Psoas muscle (tissue), 7 donors: ENCODE measurements at regions not wholly inside any gene's neighbourhood (a gene's known extent, or its start where the extent isn't known, plus 50 kb on each side); places are given as distances from the start of the nearest gene placed in this dataset.

Source experiments
- ATAC-seq, 4 donors: fragments of 200-7000 bp; cut with Tn5 transposase; one replicate each; pipeline ENCODE4 v1.9.1; 2020; ENCODE audit warnings: moderate library complexity in 3 of 4, mild to moderate bottlenecking in 2 of 4
- DNase-seq, 2 donors: peaks; one replicate each; pipeline ENCODE4 v3.0.0-alpha.2; 2020
- H3K27ac ChIP-seq: fragments of 200-600 bp; one replicate; pipeline ENCODE4 v1.8.0; 2022
- H3K27me3 ChIP-seq, 3 donors: fragments of 200-600 bp in 1 of 3; one replicate each; pipeline versions ENCODE4 v1.6.1 to v1.8.0; 2013 to 2022; ENCODE audit warnings: low read length in 2 of 3, mild to moderate bottlenecking in 2 of 3, moderate library complexity in 1 of 3; ENCODE audit not compliant: insufficient read depth in 3 of 3
- H3K36me3 ChIP-seq, 2 donors: fragments of 200-600 bp in 1 of 2; one replicate each; pipeline versions ENCODE4 v1.6.1 to v1.8.0; 2013 to 2022; ENCODE audit warnings: low read depth in 1 of 2, mild to moderate bottlenecking in 1 of 2, moderate library complexity in 1 of 2; ENCODE audit not compliant: insufficient read depth in 1 of 2
- H3K4me1 ChIP-seq: fragments of 200-600 bp; one replicate; pipeline ENCODE4 v1.8.0; 2022
- H3K4me3 ChIP-seq: fragments of 200-600 bp; one replicate; pipeline ENCODE4 v1.8.0; 2022; ENCODE audit warnings: mild to moderate bottlenecking
- H3K9me3 ChIP-seq: fragments of 200-600 bp; one replicate; pipeline ENCODE4 v1.8.0; 2022
- WGBS, 3 donors: extraction: QIAGEN DNeasy Blood & Tissue Kit; methylation state at CpG; one replicate each; pipeline versions ENCODE4 v1.1.6 to v1.1.7; 2013; 5-methylcytosine and 5-hydroxymethylcytosine counted together
- intact Hi-C, 2 donors: fragments of 100-400 bp; cut with DNase I; formaldehyde crosslinking; loops; one replicate each; pipeline versions ENCODE4 v1.11.0 to v1.14.2; 2022
- TF ChIP-seq, protein P1 (sequence below): fragments of 200-600 bp; IDR thresholded peaks from one replicate; pipeline ENCODE4 v1.8.0; 2022; ENCODE audit warnings: antibody characterized with exemption
- donor health status: healthy with polysubstance abuse.
- donor health status: DM: no; HTN: no; CAD: no; lungs with moderate emphysema.
- donor health status: Bipolar disorder and iron deficiency.
- donor health status: healthy.
- donor health status: DM: yes; HTN: yes; CAD: no.
- donor health status: DM: no; HTN: no; CAD: no.
- donor health status: DM: yes; HTN: yes; CAD: no.

DNA sequence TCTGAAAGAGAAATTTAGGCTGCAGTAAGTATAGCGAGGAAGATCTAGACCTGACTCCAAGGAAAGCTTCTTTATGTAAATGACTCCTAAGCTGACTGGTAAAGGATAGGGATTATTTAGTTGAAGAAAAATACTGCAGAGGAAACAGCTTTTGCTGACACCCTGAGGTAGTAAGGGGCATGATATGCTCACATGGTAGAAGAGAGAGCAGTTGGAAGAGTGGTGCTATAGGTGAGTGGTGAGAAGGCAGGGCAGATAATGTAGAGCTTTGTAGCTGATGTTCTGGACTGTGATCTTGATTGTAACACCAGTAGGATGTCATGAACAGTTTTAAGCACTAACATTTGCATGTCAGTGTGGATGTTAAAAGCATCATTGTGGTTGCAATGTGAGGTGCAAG lies 639.1 kb upstream of the SLC39A10 start:
- Histone ChIP-seq H3K4me1 (no peaks in the 10 kb centered on the region), H3K4me3 (no peak overlapping the region), H3K27ac (no peak overlapping the region), H3K36me3 (no peaks in the 10 kb centered on the region), H3K27me3 (no peaks in the 10 kb centered on the region), H3K9me3 (no peaks in the 10 kb centered on the region)
- DNase-seq (no peak), ATAC-seq (no peak)
- 95 to 98% (median 98%) methylated on average over 1 of the region's 1 CpG for WGBS, 3 donors
- TF ChIP-seq, protein P1, sequence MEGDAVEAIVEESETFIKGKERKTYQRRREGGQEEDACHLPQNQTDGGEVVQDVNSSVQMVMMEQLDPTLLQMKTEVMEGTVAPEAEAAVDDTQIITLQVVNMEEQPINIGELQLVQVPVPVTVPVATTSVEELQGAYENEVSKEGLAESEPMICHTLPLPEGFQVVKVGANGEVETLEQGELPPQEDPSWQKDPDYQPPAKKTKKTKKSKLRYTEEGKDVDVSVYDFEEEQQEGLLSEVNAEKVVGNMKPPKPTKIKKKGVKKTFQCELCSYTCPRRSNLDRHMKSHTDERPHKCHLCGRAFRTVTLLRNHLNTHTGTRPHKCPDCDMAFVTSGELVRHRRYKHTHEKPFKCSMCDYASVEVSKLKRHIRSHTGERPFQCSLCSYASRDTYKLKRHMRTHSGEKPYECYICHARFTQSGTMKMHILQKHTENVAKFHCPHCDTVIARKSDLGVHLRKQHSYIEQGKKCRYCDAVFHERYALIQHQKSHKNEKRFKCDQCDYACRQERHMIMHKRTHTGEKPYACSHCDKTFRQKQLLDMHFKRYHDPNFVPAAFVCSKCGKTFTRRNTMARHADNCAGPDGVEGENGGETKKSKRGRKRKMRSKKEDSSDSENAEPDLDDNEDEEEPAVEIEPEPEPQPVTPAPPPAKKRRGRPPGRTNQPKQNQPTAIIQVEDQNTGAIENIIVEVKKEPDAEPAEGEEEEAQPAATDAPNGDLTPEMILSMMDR = no peak
- intact Hi-C loops = no loop called here

DNA sequence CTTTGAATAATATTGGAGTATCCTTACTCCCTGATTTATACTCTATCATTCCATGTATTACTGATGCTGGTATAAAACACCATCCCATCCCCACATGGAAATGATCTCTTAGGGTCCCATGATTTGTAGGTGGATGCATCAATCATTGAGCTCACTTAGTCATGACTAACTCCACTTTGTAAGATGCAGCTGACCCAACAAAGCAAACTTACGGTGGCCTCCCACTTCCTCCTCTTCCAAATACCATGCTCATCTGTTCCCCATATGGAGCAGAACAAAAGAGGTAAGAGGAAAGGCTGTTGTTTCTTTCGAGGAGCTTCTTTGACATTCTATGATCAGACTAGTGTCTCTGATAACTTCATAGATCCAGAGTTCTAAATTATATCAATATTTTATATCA lies 640.2 kb upstream of the SLC39A10 start:
- ATAC-seq (no peak), DNase-seq (no peak)
- TF ChIP-seq, protein P1 = no peak
- WGBS, 3 donors = 70 to 74% (median 74%) methylated on average over 2 of the region's 2 CpGs
- no peaks in the 10 kb centered on the region for H3K9me3 ChIP-seq
- no peaks in the 10 kb centered on the region for H3K27me3 ChIP-seq
- no peaks in the 10 kb centered on the region for H3K4me1 ChIP-seq
- no peaks in the 10 kb centered on the region for H3K36me3 ChIP-seq
- no peak overlapping the region for H3K27ac ChIP-seq
- H3K4me3 ChIP-seq = no peak overlapping the region
- intact Hi-C loops = no loop called here

DNA sequence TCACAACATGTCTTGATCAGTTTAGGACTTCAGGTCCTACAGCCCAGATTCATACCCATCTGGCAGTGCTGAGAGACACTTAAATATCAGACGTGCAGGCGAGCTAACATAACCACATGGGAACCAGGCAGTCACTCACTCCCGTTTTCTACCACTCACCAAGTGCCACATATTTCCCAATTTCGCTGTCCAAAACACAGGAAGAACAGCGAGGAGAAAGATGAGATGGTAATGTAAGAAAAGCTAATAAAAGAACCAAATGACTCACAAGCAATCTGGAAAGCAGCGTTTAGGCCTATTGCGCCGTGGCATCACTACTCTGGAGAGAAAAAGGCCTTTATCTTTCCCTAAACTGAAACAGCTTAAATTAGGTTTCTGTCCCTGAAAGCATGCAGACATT lies 647.8 kb upstream of the SLC39A10 start:
- Histone ChIP-seq H3K4me1 (no peaks in the 10 kb centered on the region), H3K4me3 (no peak overlapping the region), H3K36me3 (no peaks in the 10 kb centered on the region), H3K9me3 (no peaks in the 10 kb centered on the region), H3K27ac (no peak overlapping the region), H3K27me3 (no peaks in the 10 kb centered on the region)
- TF ChIP-seq, protein P1 = no peak
- 32 to 45% (median 38%) methylated on average over 8 of the region's 8 CpGs for WGBS, 3 donors
- no peak for ATAC-seq
- intact Hi-C loops = no loop called here
- no peak for DNase-seq

DNA sequence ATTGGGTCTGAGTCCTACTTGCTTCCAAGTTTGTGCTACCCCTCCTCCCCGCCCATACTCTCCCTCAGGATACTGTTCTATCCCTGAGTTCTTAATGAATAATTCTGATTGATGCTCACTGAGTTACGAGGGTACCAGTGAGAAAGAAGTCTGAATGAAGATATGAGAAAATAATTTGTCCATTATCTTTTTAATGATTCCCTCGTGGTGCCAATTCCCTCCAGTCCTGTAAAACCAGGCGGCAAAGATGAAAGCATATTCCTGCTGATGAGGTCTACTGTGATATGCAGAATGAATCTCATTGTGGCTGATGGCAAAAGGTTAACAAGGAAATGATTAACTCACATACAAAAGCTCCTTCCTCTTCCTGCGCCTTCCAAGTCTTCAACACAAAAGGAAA lies 650.2 kb upstream of the SLC39A10 start:
- Histone ChIP-seq H3K4me1 (no peaks in the 10 kb centered on the region), H3K36me3 (no peaks in the 10 kb centered on the region), H3K9me3 (no peaks in the 10 kb centered on the region), H3K27ac (no peak overlapping the region), H3K4me3 (no peak overlapping the region), H3K27me3 (no peaks in the 10 kb centered on the region)
- ATAC-seq = no peak
- WGBS, 3 donors = 71 to 79% (median 79%) methylated on average over 5 of the region's 5 CpGs
- TF ChIP-seq, protein P1 = no peak
- intact Hi-C loops = no loop called here
- DNase-seq = no peak

DNA sequence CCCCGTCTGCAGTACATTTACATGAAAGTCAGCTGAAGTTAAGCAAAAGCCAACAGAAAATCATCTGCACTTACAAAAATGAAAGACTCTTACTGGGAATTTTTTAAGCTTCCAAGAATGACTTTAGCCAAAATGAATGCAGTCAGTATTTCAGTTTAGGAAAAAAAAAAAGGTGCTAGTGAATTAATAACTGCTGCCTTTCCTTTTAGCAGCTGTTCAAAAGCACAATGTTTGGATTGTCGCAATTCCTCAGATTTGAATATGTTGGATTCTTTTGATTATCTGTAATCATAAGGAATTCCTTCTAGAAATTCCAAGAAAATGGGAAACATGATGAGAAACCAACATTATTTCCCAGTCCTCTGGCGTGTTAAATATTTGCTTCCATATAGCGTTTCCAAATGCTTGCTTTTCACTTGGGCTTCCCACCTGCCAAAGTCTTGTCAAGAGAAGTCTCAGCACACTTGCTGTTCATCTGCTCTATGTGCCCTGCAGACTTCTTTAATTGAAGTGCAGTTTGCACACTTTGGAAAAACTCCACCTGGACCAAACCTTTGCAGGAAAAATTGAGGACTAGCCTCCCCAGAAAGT lies 653.0 kb upstream of the SLC39A10 start:
- TF ChIP-seq, protein P1 = no peak
- no peak overlapping the region for H3K4me3 ChIP-seq
- ATAC-seq = no peak
- no peaks in the 10 kb centered on the region for H3K9me3 ChIP-seq
- WGBS, 3 donors = 28 to 42% (median 33%) methylated on average over 4 of the region's 4 CpGs
- no peak overlapping the region for H3K27ac ChIP-seq
- no peaks in the 10 kb centered on the region for H3K27me3 ChIP-seq
- no peaks in the 10 kb centered on the region for H3K4me1 ChIP-seq
- H3K36me3 ChIP-seq = no peaks in the 10 kb centered on the region
- intact Hi-C loops = no loop called here
- no peak for DNase-seq
